Prostate gland (tissue), 2 donors: ENCODE measurements at regions not wholly inside any gene's neighbourhood (a gene's known extent, or its start where the extent isn't known, plus 50 kb on each side); places are given as distances from the start of the nearest gene placed in this dataset.

Experiments used
- CTCF ChIP-seq, 4 experiments: fragments of 200-600 bp in 2 of 4; fragments of 450-650 bp in 2 of 4; sonication (generic) in 2 of 4; IDR thresholded peaks; 1 replicate in 3 of 4; 2 replicates in 1 of 4; pipeline ENCODE4 v1.5.1; 2016 to 2019; ENCODE audit warnings: antibody characterized with exemption in 4 of 4, mild to moderate bottlenecking in 2 of 4, moderate library complexity in 2 of 4
- POLR2A ChIP-seq: fragments of 450-650 bp; IDR thresholded peaks from one replicate; pipeline ENCODE4 v1.6.1; 2016; ENCODE audit warnings: antibody characterized with exemption, mild to moderate bottlenecking

GRCh38 chr14:100388103-100389054 is 65.2 kb downstream of the SLC25A47 start:
- TF ChIP-seq CTCF (IDR thresholded peaks at IDR 0.05), result no peak
- TF ChIP-seq POLR2A, result no peak
